ENCODE measurements at regions not wholly inside any gene's neighbourhood (a gene's known extent, or its start where the extent isn't known, plus 50 kb on each side); places are given as distances from the start of the nearest gene placed in this dataset.

GRCh38 chr11:70824605-70825245, 426.4 kb downstream of the CTTN start:
- DNase-seq (ENCODE audit: low read depth): no peak

GRCh38 chr11:70825893-70826540, 426.4 kb downstream of the SHANK2 start:
- no peak for DNase-seq (ENCODE audit: low read depth)

- DNase-seq (ENCODE audit: low read depth): no peak
Measured at GRCh38 chr11:70826541-70827335, 425.6 kb downstream of the SHANK2 start.

GRCh38 chr11:70828593-70829082, 423.7 kb downstream of the SHANK2 start:
- DNase-seq (ENCODE audit: low read depth): no peak

- no peak for DNase-seq (ENCODE audit: low read depth)
Measured at GRCh38 chr11:70829134-70829885, 423.1 kb downstream of the SHANK2 start.

- no peak for DNase-seq (ENCODE audit: low read depth)
Measured at GRCh38 chr11:70829886-70830272, 422.5 kb downstream of the SHANK2 start.

GRCh38 chr11:70833011-70833410, 419.4 kb downstream of the SHANK2 start:
- DNase-seq (ENCODE audit: low read depth): no peak

- DNase-seq (ENCODE audit: low read depth): no peak
Measured at GRCh38 chr11:70833554-70833953, 418.8 kb downstream of the SHANK2 start.

GRCh38 chr11:70834277-70834940, 418.0 kb downstream of the SHANK2 start:
- DNase-seq (ENCODE audit: low read depth): no peak

GRCh38 chr11:70834984-70835560, 417.3 kb downstream of the SHANK2 start:
- DNase-seq (ENCODE audit: low read depth): no peak

GRCh38 chr11:70836071-70836470, 416.3 kb downstream of the SHANK2 start:
- no peak for DNase-seq (ENCODE audit: low read depth)

- DNase-seq (ENCODE audit: low read depth): no peak
Measured at GRCh38 chr11:70838198-70838597, 414.2 kb downstream of the SHANK2 start.

- DNase-seq (ENCODE audit: low read depth): no peak
Measured at GRCh38 chr11:70839851-70840250, 412.5 kb downstream of the SHANK2 start.

GRCh38 chr11:70841264-70841663, 411.1 kb downstream of the SHANK2 start:
- DNase-seq (ENCODE audit: low read depth): no peak

GRCh38 chr11:70842256-70842655, 410.1 kb downstream of the SHANK2 start:
- no peak for DNase-seq (ENCODE audit: low read depth)

GRCh38 chr11:70842701-70843100, 409.7 kb downstream of the SHANK2 start:
- no peak for DNase-seq (ENCODE audit: low read depth)

- no peak for DNase-seq (ENCODE audit: low read depth)
Measured at GRCh38 chr11:70843906-70844305, 408.5 kb downstream of the SHANK2 start.

- no peak for DNase-seq (ENCODE audit: low read depth)
Measured at GRCh38 chr11:70844387-70844786, 408.0 kb downstream of the SHANK2 start.

- DNase-seq (ENCODE audit: low read depth): no peak
Measured at GRCh38 chr11:70845591-70846041, 406.8 kb downstream of the SHANK2 start.

- DNase-seq (ENCODE audit: low read depth): no peak
Measured at GRCh38 chr11:70846781-70847655, 405.4 kb downstream of the SHANK2 start.

Measured in activated T-cell treated with anti-CD3 and anti-CD28 coated beads for 1 hour (primary cell).